PC-3 (cell line): ENCODE measurements at regions not wholly inside any gene's neighbourhood (a gene's known extent, or its start where the extent isn't known, plus 50 kb on each side); places are given as distances from the start of the nearest gene placed in this dataset.

Experiments
- CTCF ChIP-seq: fragments of 300-600 bp; sonication (generic); conservative IDR thresholded peaks from 2 replicates; pipeline ENCODE4 v1.5.1; 2017; ENCODE audit warnings: antibody characterized with exemption, low read depth, mild to moderate bottlenecking, low read length
- EZH2 ChIP-seq: fragments of 300-600 bp; sonication (generic); IDR thresholded peaks from one replicate; pipeline ENCODE4 v1.6.1; 2017; ENCODE audit warnings: antibody characterized with exemption, mild to moderate bottlenecking, low read length; ENCODE audit not compliant: unreplicated experiment

- TF ChIP-seq CTCF: no peak
- TF ChIP-seq EZH2: no peak
Measured at GRCh38 chr22:34099278-34099677, 179.0 kb upstream of the LARGE1 start.
